WTC11 (cell line): ENCODE measurements at regions not wholly inside any gene's neighbourhood (a gene's known extent, or its start where the extent isn't known, plus 50 kb on each side); places are given as distances from the start of the nearest gene placed in this dataset.

Experiments used
- ATAC-seq: fragments of 200-7000 bp; cut with Tn5 transposase; 2 replicates; pipeline ENCODE4 v1.10.0; 2021; ENCODE audit warnings: mild to moderate bottlenecking, moderate library complexity
- CTCF ChIA-PET: fragments of 300-600 bp; sonication (Branson Sonifier 250); formaldehyde crosslinking; loops from one replicate; lab custom pipeline; 2021; ENCODE audit warnings: antibody characterized with exemption; lab: Charles Lee
- POLR2A ChIA-PET: fragments of 350-600 bp; sonication (Branson Sonifier 250); formaldehyde crosslinking; loops from one replicate; lab custom pipeline; 2021; ENCODE audit warnings: antibody characterized with exemption; lab: Charles Lee
- DNase-seq: peaks from one replicate; pipeline ENCODE4 v3.0.0; 2021; ENCODE audit warnings: low spot score
- H3K27ac Mint-ChIP-seq: 2 replicates; pipeline ENCODE4 v1.8.0; 2021; ENCODE audit warnings: mixed read lengths
- H3K27me3 Mint-ChIP-seq: 2 replicates; pipeline ENCODE4 v1.8.0; 2021; ENCODE audit warnings: low read depth, mild to moderate bottlenecking, moderate library complexity, mixed read lengths
- H3K36me3 Mint-ChIP-seq: 2 replicates; pipeline ENCODE4 v1.8.0; 2021; ENCODE audit warnings: mixed read lengths
- H3K4me1 Mint-ChIP-seq: 2 replicates; pipeline ENCODE4 v1.8.0; 2022; ENCODE audit warnings: mixed read lengths
- H3K4me3 Mint-ChIP-seq: 2 replicates; pipeline ENCODE4 v1.8.0; 2021; ENCODE audit warnings: mild to moderate bottlenecking, moderate library complexity, mixed read lengths
- H3K9me3 Mint-ChIP-seq: 2 replicates; pipeline ENCODE4 v1.8.0; 2021; ENCODE audit warnings: mixed read lengths
- AR ChIP-seq: fragments of 250-450 bp; sonication (Bioruptor Pico); IDR thresholded peaks from 2 replicates; pipeline ENCODE4 v1.9.0; 2021; ENCODE audit warnings: mild to moderate bottlenecking
- ATF2 ChIP-seq: sonication (generic); formaldehyde crosslinking; IDR thresholded peaks from 2 replicates; pipeline ENCODE4 v1.8.1; 2022; ENCODE audit warnings: low read depth, missing genetic modification reagents, borderline replicate concordance
- CREB1 ChIP-seq: sonication (generic); formaldehyde crosslinking; IDR thresholded peaks from 2 replicates; pipeline ENCODE4 v1.8.0; 2023; ENCODE audit warnings: mild to moderate bottlenecking, missing genetic modification reagents
- FOXP4 ChIP-seq: sonication (generic); formaldehyde crosslinking; IDR thresholded peaks from 2 replicates; pipeline ENCODE4 v1.8.0; 2022; ENCODE audit warnings: mild to moderate bottlenecking, missing genetic modification reagents
- GRHL2 ChIP-seq: fragments of 250-450 bp; sonication (Bioruptor Pico); IDR thresholded peaks from 2 replicates; pipeline ENCODE4 v1.8.0; 2022; ENCODE audit warnings: mild to moderate bottlenecking, moderate library complexity; ENCODE audit not compliant: insufficient replicate concordance, severe bottlenecking
- HMGA2 ChIP-seq: fragments of 250-450 bp; sonication (Bioruptor Pico); IDR thresholded peaks from 2 replicates; pipeline ENCODE4 v1.4.0; 2021; ENCODE audit warnings: mild to moderate bottlenecking, moderate library complexity
- HMGXB4 ChIP-seq: sonication (generic); formaldehyde crosslinking; IDR thresholded peaks from 2 replicates; pipeline ENCODE4 v1.8.1; 2023; ENCODE audit warnings: mild to moderate bottlenecking, moderate library complexity, missing genetic modification reagents
- SOX15 ChIP-seq: fragments of 250-450 bp; sonication (Bioruptor Pico); IDR thresholded peaks from 2 replicates; pipeline ENCODE4 v1.9.0; 2021; ENCODE audit warnings: mild to moderate bottlenecking
- TEAD1 ChIP-seq: sonication (generic); formaldehyde crosslinking; IDR thresholded peaks from 2 replicates; pipeline ENCODE4 v1.8.0; 2022; ENCODE audit warnings: mild to moderate bottlenecking, missing genetic modification reagents
- USF1 ChIP-seq: sonication (generic); formaldehyde crosslinking; IDR thresholded peaks from 2 replicates; pipeline ENCODE4 v1.8.0; 2022; ENCODE audit warnings: mild to moderate bottlenecking, missing genetic modification reagents
- ZNF416 ChIP-seq: fragments of 250-450 bp; sonication (Bioruptor Pico); IDR thresholded peaks from 2 replicates; pipeline ENCODE4 v1.9.0; 2021; ENCODE audit warnings: mild to moderate bottlenecking, inconsistent platforms
- ZNF423 ChIP-seq: fragments of 250-450 bp; sonication (Bioruptor Pico); IDR thresholded peaks from 2 replicates; pipeline ENCODE4 v2.1.2; 2022; ENCODE audit warnings: mild to moderate bottlenecking, moderate library complexity
- TF ChIP-seq, protein P1 (sequence below): sonication (generic); formaldehyde crosslinking; IDR thresholded peaks from 2 replicates; pipeline ENCODE4 v1.8.1; 2022; ENCODE audit warnings: low read depth, mild to moderate bottlenecking, moderate library complexity, missing genetic modification reagents, borderline replicate concordance
- TF ChIP-seq, protein P2 (sequence below): sonication (generic); formaldehyde crosslinking; IDR thresholded peaks from 2 replicates; pipeline ENCODE4 v1.8.0; 2022; ENCODE audit warnings: mild to moderate bottlenecking, missing genetic modification reagents

- no peak for TF ChIP-seq HMGXB4 (CRISPR knock-in tag)
- no peak for TF ChIP-seq USF1 (CRISPR knock-in tag)
Measured at GRCh38 chrX:150152036-150152435, 211.1 kb upstream of the MAMLD1 start (continued).

- Mint-ChIP-seq H3K9me3 (no peaks in the 10 kb centered on the region), H3K36me3 (no peaks in the 10 kb centered on the region), H3K4me1 (no peaks in the 10 kb centered on the region), H3K27me3 (no peaks in the 10 kb centered on the region), H3K27ac (no peak overlapping the region), H3K4me3 (no peak overlapping the region)
- no peak for ATAC-seq
- no peak for DNase-seq
- CTCF ChIA-PET: no interaction called here
- TF ChIP-seq, protein P1, sequence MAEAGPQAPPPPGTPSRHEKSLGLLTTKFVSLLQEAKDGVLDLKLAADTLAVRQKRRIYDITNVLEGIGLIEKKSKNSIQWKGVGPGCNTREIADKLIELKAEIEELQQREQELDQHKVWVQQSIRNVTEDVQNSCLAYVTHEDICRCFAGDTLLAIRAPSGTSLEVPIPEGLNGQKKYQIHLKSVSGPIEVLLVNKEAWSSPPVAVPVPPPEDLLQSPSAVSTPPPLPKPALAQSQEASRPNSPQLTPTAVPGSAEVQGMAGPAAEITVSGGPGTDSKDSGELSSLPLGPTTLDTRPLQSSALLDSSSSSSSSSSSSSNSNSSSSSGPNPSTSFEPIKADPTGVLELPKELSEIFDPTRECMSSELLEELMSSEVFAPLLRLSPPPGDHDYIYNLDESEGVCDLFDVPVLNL (CRISPR knock-in tag): no peak
- TF ChIP-seq ZNF416 (CRISPR knock-in tag) (no peak), FOXP4 (CRISPR knock-in tag) (no peak), TEAD1 (CRISPR knock-in tag) (no peak), ZNF423 (CRISPR knock-in tag) (no peak), ATF2 (CRISPR knock-in tag) (no peak), GRHL2 (CRISPR knock-in tag) (no peak), CREB1 (no peak), AR (CRISPR knock-in tag) (no peak), HMGA2 (CRISPR knock-in tag) (no peak), SOX15 (CRISPR knock-in tag) (no peak)
- TF ChIP-seq, protein P2, sequence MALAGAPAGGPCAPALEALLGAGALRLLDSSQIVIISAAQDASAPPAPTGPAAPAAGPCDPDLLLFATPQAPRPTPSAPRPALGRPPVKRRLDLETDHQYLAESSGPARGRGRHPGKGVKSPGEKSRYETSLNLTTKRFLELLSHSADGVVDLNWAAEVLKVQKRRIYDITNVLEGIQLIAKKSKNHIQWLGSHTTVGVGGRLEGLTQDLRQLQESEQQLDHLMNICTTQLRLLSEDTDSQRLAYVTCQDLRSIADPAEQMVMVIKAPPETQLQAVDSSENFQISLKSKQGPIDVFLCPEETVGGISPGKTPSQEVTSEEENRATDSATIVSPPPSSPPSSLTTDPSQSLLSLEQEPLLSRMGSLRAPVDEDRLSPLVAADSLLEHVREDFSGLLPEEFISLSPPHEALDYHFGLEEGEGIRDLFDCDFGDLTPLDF (CRISPR knock-in tag): no peak
- POLR2A ChIA-PET: no interaction called here
Measured at GRCh38 chrX:150152546-150152945, 210.6 kb upstream of the MAMLD1 start.
